Cardiac fibroblast (primary cell): ENCODE measurements at regions not wholly inside any gene's neighbourhood (a gene's known extent, or its start where the extent isn't known, plus 50 kb on each side); places are given as distances from the start of the nearest gene placed in this dataset.

Experiments used
- DNase-seq, 2 donors: peaks; one replicate each; pipeline versions ENCODE4 v3.0.0 to v3.0.0-alpha.2; 2010; ENCODE audit warnings: low read depth in 2 of 2
- H3K4me3 ChIP-seq, 2 donors: replicated peaks in 1 of 2; 1 replicate in 1 of 2; 2 replicates in 1 of 2; pipeline ENCODE4 v1.5.1; 2011; ENCODE audit warnings: low read depth in 2 of 2, low read length in 2 of 2, mild to moderate bottlenecking in 2 of 2, moderate library complexity in 1 of 2
- TF ChIP-seq, protein P1 (sequence below): IDR thresholded peaks from one replicate; pipeline ENCODE4 v1.5.1; 2011; ENCODE audit warnings: low read depth, mild to moderate bottlenecking, low read length, inconsistent platforms

DNA sequence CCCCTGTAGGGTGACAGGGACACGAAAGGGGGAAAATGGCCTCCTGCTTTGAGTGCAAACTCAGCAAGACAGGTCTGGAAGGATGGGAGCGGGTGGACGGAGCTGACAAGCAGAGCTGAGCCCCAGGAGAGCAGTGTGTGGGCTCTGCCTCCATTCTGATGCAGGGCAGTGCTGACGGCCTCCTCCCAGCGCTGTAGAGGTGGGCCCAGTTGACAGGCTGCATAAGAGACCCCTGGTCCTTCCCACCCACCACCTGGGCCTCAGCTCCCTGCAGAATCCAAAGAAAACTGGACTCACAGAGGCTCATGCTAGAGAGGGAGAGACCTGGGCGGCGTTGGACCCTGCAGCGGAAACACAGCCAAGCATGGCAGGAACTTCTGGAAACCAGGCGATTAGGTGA, 1113.4 kb downstream of the BRD1 start:
- no peak overlapping the region for H3K4me3 ChIP-seq
- DNase-seq: no peak
- TF ChIP-seq, protein P1, sequence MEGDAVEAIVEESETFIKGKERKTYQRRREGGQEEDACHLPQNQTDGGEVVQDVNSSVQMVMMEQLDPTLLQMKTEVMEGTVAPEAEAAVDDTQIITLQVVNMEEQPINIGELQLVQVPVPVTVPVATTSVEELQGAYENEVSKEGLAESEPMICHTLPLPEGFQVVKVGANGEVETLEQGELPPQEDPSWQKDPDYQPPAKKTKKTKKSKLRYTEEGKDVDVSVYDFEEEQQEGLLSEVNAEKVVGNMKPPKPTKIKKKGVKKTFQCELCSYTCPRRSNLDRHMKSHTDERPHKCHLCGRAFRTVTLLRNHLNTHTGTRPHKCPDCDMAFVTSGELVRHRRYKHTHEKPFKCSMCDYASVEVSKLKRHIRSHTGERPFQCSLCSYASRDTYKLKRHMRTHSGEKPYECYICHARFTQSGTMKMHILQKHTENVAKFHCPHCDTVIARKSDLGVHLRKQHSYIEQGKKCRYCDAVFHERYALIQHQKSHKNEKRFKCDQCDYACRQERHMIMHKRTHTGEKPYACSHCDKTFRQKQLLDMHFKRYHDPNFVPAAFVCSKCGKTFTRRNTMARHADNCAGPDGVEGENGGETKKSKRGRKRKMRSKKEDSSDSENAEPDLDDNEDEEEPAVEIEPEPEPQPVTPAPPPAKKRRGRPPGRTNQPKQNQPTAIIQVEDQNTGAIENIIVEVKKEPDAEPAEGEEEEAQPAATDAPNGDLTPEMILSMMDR: no peak

DNA sequence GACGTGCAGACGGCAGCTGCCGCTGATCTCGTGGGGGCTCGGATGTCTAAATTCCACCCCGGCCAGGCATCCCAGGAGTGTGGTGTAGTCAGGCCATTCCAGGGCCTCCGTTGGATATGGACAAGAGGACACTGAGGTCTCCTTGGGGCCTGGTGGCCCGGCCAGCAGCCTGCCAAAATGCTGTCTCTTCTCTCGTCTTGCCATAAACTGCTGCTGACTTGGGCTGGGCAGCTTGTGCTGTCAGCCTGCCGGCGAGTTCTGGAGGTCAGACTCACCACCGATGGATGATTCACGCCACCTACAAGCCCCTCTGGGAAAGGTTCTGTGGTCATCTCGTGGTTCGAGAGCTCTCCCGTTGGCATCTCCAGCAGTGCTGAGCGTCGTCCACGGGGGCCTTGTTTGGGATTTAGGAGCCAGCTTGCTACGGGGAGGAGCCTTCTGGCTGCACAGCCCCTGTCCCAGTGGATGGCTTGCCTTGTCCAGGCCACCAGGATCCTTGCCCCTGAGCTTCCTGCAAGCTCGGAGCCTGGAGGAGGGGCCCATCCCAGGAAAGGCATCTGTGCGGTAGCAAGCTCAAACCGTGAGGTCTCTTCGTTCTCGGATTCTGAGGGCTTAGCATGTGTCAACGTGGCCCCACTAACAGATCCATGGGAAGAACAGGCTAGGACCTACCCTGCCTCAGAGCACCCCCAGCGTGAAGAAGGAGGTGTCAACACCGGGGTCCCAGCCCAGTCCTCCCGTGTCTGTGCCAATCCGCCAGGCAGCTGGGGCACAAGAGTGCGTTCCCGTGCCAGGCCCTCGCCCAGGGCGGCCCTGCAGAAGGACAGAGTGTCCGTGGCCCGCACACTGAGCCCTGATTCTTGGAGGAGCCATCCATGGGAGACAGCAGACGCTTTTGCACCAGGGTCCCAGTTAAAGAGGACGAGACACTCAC, 1114.1 kb downstream of the BRD1 start:
- DNase-seq: no peak
- TF ChIP-seq, protein P1: no peak
- H3K4me3 ChIP-seq: no peak overlapping the region

DNA sequence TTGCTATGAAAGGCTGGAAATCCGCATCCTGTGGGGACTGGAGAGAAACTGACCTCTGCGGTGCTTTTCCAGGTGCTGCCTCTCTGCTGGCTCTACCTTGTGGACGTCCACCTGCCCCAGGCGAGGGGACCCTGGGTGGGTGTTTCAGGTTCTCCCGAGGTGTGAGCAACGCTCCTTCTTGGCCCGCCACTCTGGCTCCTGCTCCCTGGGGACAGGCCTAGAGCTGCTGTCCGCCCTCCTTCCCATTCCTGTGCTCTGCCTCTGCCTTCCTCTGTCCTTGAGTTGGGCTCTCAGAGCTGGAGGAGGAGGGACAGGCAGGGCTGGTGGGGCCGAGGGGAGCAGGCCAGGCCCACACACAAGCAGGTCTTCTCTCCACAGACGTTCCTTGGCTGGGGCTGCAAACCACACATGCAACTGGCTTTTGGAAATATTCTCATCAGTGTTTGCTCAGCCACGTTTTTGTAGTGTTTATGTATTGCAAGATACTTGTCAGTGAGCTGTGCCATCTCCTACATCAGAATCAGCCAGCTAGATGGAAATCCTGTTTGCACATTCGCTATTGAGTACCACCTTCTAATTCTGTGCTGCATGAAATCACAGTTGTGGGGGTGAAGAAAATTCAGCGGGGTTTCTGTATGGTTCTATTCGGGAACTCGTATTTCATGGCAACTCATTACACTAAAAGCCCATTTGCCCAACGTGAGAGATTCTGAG, 1115.0 kb downstream of the BRD1 start:
- TF ChIP-seq, protein P1: no peak
- no peak for DNase-seq

DNA sequence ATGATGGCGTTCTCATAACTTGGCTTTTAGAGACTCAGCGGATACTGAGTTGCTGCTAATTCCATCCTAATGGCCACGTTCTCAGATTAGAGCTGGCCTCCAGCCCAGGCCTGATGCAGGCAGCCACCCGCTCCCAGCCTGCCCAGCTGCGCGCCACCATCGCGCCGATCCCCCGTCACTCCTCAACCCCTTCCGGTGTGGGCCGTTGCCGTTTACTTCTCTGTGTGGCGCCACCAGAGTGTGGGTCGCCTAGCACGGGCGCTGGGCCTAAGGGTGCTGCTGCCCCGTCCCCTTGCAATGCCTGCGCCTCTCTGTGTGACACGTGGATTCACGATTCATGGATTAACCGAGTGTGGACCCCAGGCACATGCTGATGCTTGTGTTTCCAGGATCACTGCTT, 1116.0 kb downstream of the BRD1 start:
- DNase-seq: no peak
- TF ChIP-seq, protein P1: no peak
- no peak overlapping the region for H3K4me3 ChIP-seq

More for the DNA sequence above, 1115.0 kb downstream of the BRD1 start:
- H3K4me3 ChIP-seq: no peak overlapping the region

DNA sequence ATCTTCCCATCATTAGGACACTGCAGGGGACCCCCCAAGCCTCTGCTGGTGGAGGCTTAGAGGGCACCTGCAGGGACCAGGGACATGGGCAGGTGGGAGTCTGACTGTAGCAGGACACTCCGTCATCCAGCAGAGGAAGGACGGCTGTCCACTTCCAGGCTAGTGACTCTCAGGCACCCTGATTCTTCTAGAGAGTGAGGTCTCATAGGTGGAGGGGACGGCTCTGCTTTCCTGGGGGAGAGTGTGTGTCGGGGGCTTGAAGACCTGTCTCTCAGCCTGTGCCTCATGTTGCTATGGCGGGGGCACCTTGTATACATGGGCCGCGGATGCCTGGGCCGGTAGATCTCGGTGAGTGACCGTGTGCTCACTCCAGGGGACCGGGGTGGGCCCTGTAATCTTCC, 1116.6 kb downstream of the BRD1 start:
- no peak overlapping the region for H3K4me3 ChIP-seq
- DNase-seq: no peak
- TF ChIP-seq, protein P1: no peak

DNA sequence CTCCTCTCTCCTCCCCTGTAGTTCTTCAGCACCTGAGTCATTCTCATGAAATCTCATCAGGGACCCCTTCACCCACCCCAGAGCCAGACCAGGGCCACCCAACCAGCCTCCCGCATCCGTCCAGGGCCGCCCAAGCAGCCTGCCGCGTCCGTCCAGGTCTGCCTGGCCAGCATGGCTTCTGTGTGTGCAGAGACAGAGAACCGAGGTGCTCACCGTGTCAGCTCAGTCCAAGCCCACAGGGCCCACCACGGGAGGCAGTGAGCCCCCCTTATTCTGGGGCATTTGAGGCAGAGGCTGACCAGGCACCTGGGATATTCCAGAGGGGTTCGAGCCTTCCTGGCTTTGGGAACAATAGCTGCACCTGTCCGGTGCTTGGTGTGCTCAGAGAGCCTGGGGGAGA, 1117.3 kb downstream of the BRD1 start:
- TF ChIP-seq, protein P1: no peak
- H3K4me3 ChIP-seq: no peak overlapping the region

More for the DNA sequence above, 1117.3 kb downstream of the BRD1 start:
- DNase-seq: no peak
